Liver (tissue), 3 donors: ENCODE measurements at regions not wholly inside any gene's neighbourhood (a gene's known extent, or its start where the extent isn't known, plus 50 kb on each side); places are given as distances from the start of the nearest gene placed in this dataset.

ENCODE experiments used
- ATF3 ChIP-seq: IDR thresholded peaks from 2 replicates; pipeline ENCODE4 v1.6.1; 2016; ENCODE audit warnings: antibody characterized with exemption
- CTCF ChIP-seq: fragments of 150-350 bp; IDR thresholded peaks from 2 replicates; pipeline ENCODE4 v1.5.1; 2017; ENCODE audit warnings: improper control_type of control experiment, low read depth, low read length; ENCODE audit not compliant: missing input control
- EGR1 ChIP-seq, 2 donors: IDR thresholded peaks; 2 replicates each; pipeline ENCODE4 v1.6.1; 2016 to 2018; ENCODE audit warnings: antibody characterized with exemption in 2 of 2, low read depth in 2 of 2
- GABPA ChIP-seq, 2 donors: IDR thresholded peaks in 1 of 2; conservative IDR thresholded peaks in 1 of 2; 2 replicates each; pipeline ENCODE4 v1.6.1; 2016; ENCODE audit warnings: antibody characterized with exemption in 2 of 2, mild to moderate bottlenecking in 1 of 2, moderate library complexity in 1 of 2
- SP1 ChIP-seq: IDR thresholded peaks from 2 replicates; pipeline ENCODE4 v1.6.1; 2018; ENCODE audit warnings: antibody characterized with exemption, mild to moderate bottlenecking
- donor health status: healthy.
- donor health status: healthy.

GRCh38 chr2:65762068-65762467 is 329.7 kb upstream of the SPRED2 start:
- TF ChIP-seq CTCF (no peak), EGR1 (IDR thresholded peaks at IDR 0.05; ENCODE audit: low read depth in 2 of 2) (no peak), GABPA (IDR thresholded peaks at IDR 0.05 in 1 of 2, conservative IDR thresholded peaks at IDR 0.05 in 1 of 2) (no peak), SP1 (no peak), ATF3 (no peak)
